ENCODE measurements at regions not wholly inside any gene's neighbourhood (a gene's known extent, or its start where the extent isn't known, plus 50 kb on each side); places are given as distances from the start of the nearest gene placed in this dataset.

DNA sequence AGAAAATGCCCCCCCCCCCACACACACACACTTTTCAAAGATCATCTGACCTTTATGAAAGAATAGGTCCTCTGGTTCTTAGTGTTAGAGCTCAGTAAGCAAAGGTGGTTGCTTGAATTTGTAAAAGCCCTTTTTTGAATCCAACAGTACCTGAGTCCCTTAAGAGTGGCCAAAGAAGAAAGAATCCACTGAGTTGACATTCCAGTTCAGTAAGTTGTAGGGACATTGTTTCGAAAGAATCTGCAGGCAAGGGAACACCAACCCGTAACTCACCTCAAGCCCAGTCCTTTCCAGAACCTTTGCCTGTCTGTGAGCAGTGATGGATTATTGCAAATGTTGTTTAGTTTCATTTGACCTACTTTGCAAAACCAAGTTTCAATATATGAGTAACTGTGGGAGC lies 64.2 kb upstream of the MAP3K4 start:
- TF ChIP-seq CTCF (conservative IDR thresholded peaks at IDR 0.05) = no peak
- no peak overlapping the region for H3K27ac ChIP-seq

- no peak for TF ChIP-seq CTCF (conservative IDR thresholded peaks at IDR 0.05)
- no peak overlapping the region for H3K27ac ChIP-seq
Observed at GRCh38 chr6:160929361-160929760, 62.2 kb upstream of the MAP3K4 start.

DNA sequence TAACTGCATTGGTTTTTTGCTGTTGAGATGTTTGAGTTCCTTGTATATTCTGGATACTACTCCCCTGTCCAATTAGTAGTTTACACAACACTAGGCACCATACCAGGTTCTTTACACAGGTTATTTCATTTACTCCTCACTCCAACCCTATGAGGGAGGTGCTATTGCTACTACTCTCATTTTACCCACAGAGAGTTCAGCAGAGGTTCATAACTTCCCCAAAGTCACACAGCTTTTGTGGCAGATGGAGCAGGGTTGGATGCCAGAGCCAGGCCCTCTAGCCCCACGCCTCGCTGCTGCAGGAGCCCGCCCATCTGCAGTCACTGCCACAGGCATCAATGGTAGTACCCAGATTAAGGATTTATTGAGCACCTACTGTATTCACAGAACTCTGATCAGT lies 61.7 kb upstream of the MAP3K4 start:
- no peak for TF ChIP-seq CTCF (conservative IDR thresholded peaks at IDR 0.05)

GRCh38 chr6:160930547-160931377 lies 60.8 kb upstream of the MAP3K4 start:
- TF ChIP-seq CTCF (conservative IDR thresholded peaks at IDR 0.05) = peak; percentile 87
- peak overlapping the region; percentile 36; the same call in 1 of the 2 replicates for H3K27ac ChIP-seq

More for the DNA sequence above, 61.7 kb upstream of the MAP3K4 start:
- H3K27ac ChIP-seq = no peak overlapping the region

- TF ChIP-seq CTCF (conservative IDR thresholded peaks at IDR 0.05) = no peak
- peak overlapping the region; percentile 36; the same call in 1 of the 2 replicates for H3K27ac ChIP-seq
Observed at GRCh38 chr6:160931378-160932310, 59.9 kb upstream of the MAP3K4 start.

DNA sequence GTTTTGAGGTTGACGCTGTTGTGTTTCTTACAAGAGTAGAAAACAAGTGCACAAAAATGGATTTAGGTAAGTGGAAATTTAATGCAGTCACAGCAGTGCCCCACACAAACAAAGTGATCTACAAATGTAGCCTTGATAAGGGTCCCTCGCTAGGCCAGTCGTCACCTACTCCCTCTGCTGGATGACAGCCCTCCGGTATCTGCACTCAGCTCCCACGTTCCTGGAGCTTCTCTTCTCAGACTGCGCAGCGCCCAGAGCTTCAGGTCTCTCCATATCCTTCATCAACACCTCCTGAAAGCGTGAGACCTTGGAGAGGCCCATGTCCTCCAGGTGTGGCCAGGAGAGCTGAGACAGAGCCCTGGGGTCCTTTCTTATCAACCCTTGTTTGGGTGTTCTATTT lies 58.3 kb upstream of the MAP3K4 start:
- H3K27ac ChIP-seq = no peak overlapping the region
- TF ChIP-seq CTCF (conservative IDR thresholded peaks at IDR 0.05) = no peak

- TF ChIP-seq CTCF (conservative IDR thresholded peaks at IDR 0.05) = no peak
- no peak overlapping the region for H3K27ac ChIP-seq
Observed at GRCh38 chr6:160934157-160934556, 57.4 kb upstream of the MAP3K4 start.
